A549 (cell line): ENCODE measurements at regions not wholly inside any gene's neighbourhood (a gene's known extent, or its start where the extent isn't known, plus 50 kb on each side); places are given as distances from the start of the nearest gene placed in this dataset.

ENCODE experiments used
- ATAC-seq, 2 experiments: fragments of 200-7000 bp in 1 of 2; fragments of >200 bp in 1 of 2; cut with Nextera tagmentation in 1 of 2; cut with Tn5 transposase in 1 of 2; 3 replicates each; pipeline versions ENCODE4 v1.8.0 to v1.9.1; 2018 to 2020; ENCODE audit warnings: mild to moderate bottlenecking in 1 of 2, moderate library complexity in 1 of 2
- CTCF ChIA-PET: fragments of 300-600 bp; sonication (Branson Sonifier 250); formaldehyde crosslinking; extraction: SDS; loops from one replicate; lab custom pipeline; 2021; ENCODE audit warnings: antibody characterized with exemption, inconsistent platforms; lab: Yijun Ruan, JAX
- POLR2A ChIA-PET: fragments of 350-600 bp; formaldehyde crosslinking; extraction: SDS; loops from one replicate; lab custom pipeline; 2021; ENCODE audit warnings: antibody characterized with exemption, inconsistent platforms; lab: Yijun Ruan, JAX
- DNase-seq, 2 experiments: peaks; one replicate each; pipeline versions ENCODE4 v3.0.0 to v3.0.0-alpha.2; 2011 to 2016; ENCODE audit warnings: low read depth in 1 of 2, low spot score in 1 of 2
- FAIRE-seq: peaks from 2 replicates; lab custom pipeline; 2011; peaks lifted over from hg19 to GRCh38; lab: Jason Lieb, UNC
- H3K27ac ChIP-seq, 2 experiments: fragments of >200 bp; sonication (Bioruptor Twin); formaldehyde crosslinking; 3 replicates each; pipeline ENCODE4 v1.5.1; 2016 to 2017
- H3K4me1 ChIP-seq: fragments of >200 bp; sonication (Bioruptor Twin); formaldehyde crosslinking; 3 replicates; pipeline ENCODE4 v1.6.1; 2016
- H3K4me2 ChIP-seq: fragments of >200 bp; sonication (Bioruptor Twin); formaldehyde crosslinking; 3 replicates; pipeline ENCODE4 v1.6.1; 2016
- H3K4me3 ChIP-seq: fragments of >200 bp; sonication (Bioruptor Twin); formaldehyde crosslinking; 3 replicates; pipeline ENCODE4 v1.5.1; 2016
- H3K9me3 ChIP-seq: fragments of >200 bp; sonication (Bioruptor Twin); formaldehyde crosslinking; 3 replicates; pipeline ENCODE4 v1.6.1; 2016
- ATOH8 ChIP-seq: fragments of 250-450 bp; sonication (Bioruptor Pico); IDR thresholded peaks from 2 replicates; pipeline ENCODE4 v1.5.0; 2020; ENCODE audit warnings: low read depth, mild to moderate bottlenecking, moderate library complexity
- BCL3 ChIP-seq: fragments of >200 bp; sonication (Bioruptor Twin); formaldehyde crosslinking; IDR thresholded peaks from 3 replicates; pipeline ENCODE4 v1.6.1; 2016
- CEBPB ChIP-seq, 2 experiments: fragments of >200 bp in 1 of 2; sonication (Bioruptor Twin) in 1 of 2; formaldehyde crosslinking in 1 of 2; IDR thresholded peaks; 2 replicates each; pipeline ENCODE4 v1.6.1; 2012 to 2016
- CTCF ChIP-seq: fragments of >200 bp; sonication (Bioruptor Twin); formaldehyde crosslinking; IDR thresholded peaks from 3 replicates; pipeline ENCODE4 v1.5.1; 2016
- EHMT2 ChIP-seq: fragments of 200-600 bp; sonication (generic); IDR thresholded peaks from 2 replicates; pipeline ENCODE4 v1.6.1; 2016; ENCODE audit warnings: antibody characterized with exemption, low read depth, mild to moderate bottlenecking, moderate library complexity
- FOSL2 ChIP-seq, 2 experiments: fragments of 450-650 bp in 1 of 2; fragments of >200 bp in 1 of 2; sonication (Bioruptor Twin) in 1 of 2; formaldehyde crosslinking; IDR thresholded peaks; 2 replicates each; pipeline versions ENCODE4 v1.5.0 to v1.6.1; 2016 to 2020; ENCODE audit warnings: mild to moderate bottlenecking in 1 of 2, moderate library complexity in 1 of 2
- FOXS1 ChIP-seq: fragments of 250-450 bp; sonication (Bioruptor Pico); IDR thresholded peaks from 2 replicates; pipeline ENCODE4 v1.5.0; 2020; ENCODE audit warnings: mild to moderate bottlenecking, moderate library complexity
- HMGXB4 ChIP-seq: fragments of 250-450 bp; sonication (Bioruptor Pico); IDR thresholded peaks from 2 replicates; pipeline ENCODE4 v1.5.0; 2021; ENCODE audit warnings: mild to moderate bottlenecking, moderate library complexity, borderline replicate concordance
- HOXB13 ChIP-seq: fragments of 250-450 bp; sonication (Bioruptor Pico); IDR thresholded peaks from 2 replicates; pipeline ENCODE4 v1.5.0; 2020; ENCODE audit warnings: low read depth, mild to moderate bottlenecking, moderate library complexity
- HOXB5 ChIP-seq: fragments of 250-450 bp; sonication (Bioruptor Pico); IDR thresholded peaks from 2 replicates; pipeline ENCODE4 v1.5.0; 2020; ENCODE audit warnings: mild to moderate bottlenecking, moderate library complexity
- JUNB ChIP-seq: fragments of >200 bp; sonication (Bioruptor Twin); formaldehyde crosslinking; IDR thresholded peaks from 2 replicates; pipeline ENCODE4 v1.6.1; 2016
- KDM5A ChIP-seq: fragments of 200-600 bp; sonication (generic); IDR thresholded peaks from 2 replicates; pipeline ENCODE4 v1.6.1; 2016; ENCODE audit warnings: antibody characterized with exemption, mild to moderate bottlenecking
- MAX ChIP-seq: IDR thresholded peaks from 2 replicates; pipeline ENCODE4 v1.6.1; 2012
- MAZ ChIP-seq: fragments of 150-350 bp; IDR thresholded peaks from 2 replicates; pipeline ENCODE4 v1.6.1; 2014; ENCODE audit warnings: antibody characterized with exemption, low read depth, low read length, borderline replicate concordance
- PBX3 ChIP-seq: IDR thresholded peaks from 2 replicates; pipeline ENCODE4 v1.6.1; 2012
- POLR2A ChIP-seq: IDR thresholded peaks from 2 replicates; pipeline ENCODE4 v1.6.1; 2012; ENCODE audit warnings: mild to moderate bottlenecking, low read length
- RAD21 ChIP-seq, 2 experiments: fragments of >200 bp in 1 of 2; sonication (Bioruptor Twin) in 1 of 2; formaldehyde crosslinking in 1 of 2; IDR thresholded peaks in 1 of 2; conservative IDR thresholded peaks in 1 of 2; 2 replicates in 1 of 2; 3 replicates in 1 of 2; pipeline ENCODE4 v1.6.1; 2012 to 2018; ENCODE audit warnings: inconsistent platforms in 1 of 2
- REST ChIP-seq: fragments of 200-600 bp; sonication (generic); IDR thresholded peaks from 2 replicates; pipeline ENCODE4 v1.6.1; 2016; ENCODE audit warnings: antibody characterized with exemption, mild to moderate bottlenecking, moderate library complexity
- RFX5 ChIP-seq: fragments of 450-650 bp; IDR thresholded peaks from 2 replicates; pipeline ENCODE4 v1.7.1; 2014; ENCODE audit warnings: antibody characterized with exemption, mild to moderate bottlenecking, moderate library complexity
- RNF2 ChIP-seq: fragments of 200-600 bp; sonication (generic); IDR thresholded peaks from 2 replicates; pipeline ENCODE4 v1.6.1; 2016; ENCODE audit warnings: low read depth, mild to moderate bottlenecking, antibody characterized with exemption, moderate library complexity, borderline replicate concordance
- TP53 ChIP-seq: fragments of 250-450 bp; sonication (Bioruptor Pico); IDR thresholded peaks from 2 replicates; pipeline ENCODE4 v1.5.0; 2021; ENCODE audit warnings: mild to moderate bottlenecking, moderate library complexity
- WGBS: methylation state at CpG from one replicate; pipeline ENCODE4 v1.1.6; 2017; ENCODE audit errors: missing lambda C conversion rate; 5-methylcytosine and 5-hydroxymethylcytosine counted together

GRCh38 chrX:6961286-6962005 is 186.1 kb upstream of the STS start:
- H3K9me3 ChIP-seq, result no peaks in the 10 kb centered on the region
- CTCF ChIA-PET, result no interaction called here
- TF ChIP-seq KDM5A, result no peak
- no peak for TF ChIP-seq MAX
- TF ChIP-seq HOXB5 (CRISPR knock-in tag), result no peak
- no peak for TF ChIP-seq BCL3
- TF ChIP-seq FOSL2 (IDR thresholded peaks at IDR 0.05), result no peak
- no peak for TF ChIP-seq FOSL2 (CRISPR knock-in tag; IDR thresholded peaks at IDR 0.05)
- TF ChIP-seq RFX5, result no peak
- no peak for TF ChIP-seq FOXS1 (CRISPR knock-in tag)
- no peaks in the 10 kb centered on the region for H3K4me1 ChIP-seq
- DNase-seq (no peak), ATAC-seq (no peak), FAIRE-seq (peak; percentile 79)
- H3K4me3 ChIP-seq, result no peak overlapping the region
- no peak overlapping the region for H3K4me2 ChIP-seq
- POLR2A ChIA-PET, result no interaction called here
- WGBS, result 0% methylated on average over 2 of the region's 2 CpGs
- no peak overlapping the region for H3K27ac ChIP-seq

GRCh38 chrX:6959006-6959405 is 188.5 kb upstream of the STS start:
- DNase-seq (no peak), ATAC-seq (no peak), FAIRE-seq (no peak)
- H3K4me3 ChIP-seq, result no peak overlapping the region
- no peak overlapping the region for H3K4me2 ChIP-seq
- no peaks in the 10 kb centered on the region for H3K4me1 ChIP-seq
- H3K9me3 ChIP-seq, result no peaks in the 10 kb centered on the region
- no peak overlapping the region for H3K27ac ChIP-seq
- TF ChIP-seq HMGXB4 (CRISPR knock-in tag), result no peak
- TF ChIP-seq HOXB13 (CRISPR knock-in tag), result no peak
- TF ChIP-seq PBX3, result no peak
- no peak for TF ChIP-seq TP53 (CRISPR knock-in tag)
- TF ChIP-seq EHMT2, result no peak
- no peak for TF ChIP-seq REST
- no peak for TF ChIP-seq CEBPB (IDR thresholded peaks at IDR 0.05)
- TF ChIP-seq RNF2, result no peak
- TF ChIP-seq KDM5A, result no peak
- no peak for TF ChIP-seq MAZ
- no peak for TF ChIP-seq JUNB
- TF ChIP-seq ATOH8 (CRISPR knock-in tag), result no peak
- TF ChIP-seq RAD21 (conservative IDR thresholded peaks at IDR 0.05 in 1 of 2, IDR thresholded peaks at IDR 0.05 in 1 of 2), result no peak
- no peak for TF ChIP-seq MAX
- no peak for TF ChIP-seq POLR2A
- TF ChIP-seq CTCF, result no peak
- TF ChIP-seq, all 56 proteins: peak for 0
- CTCF ChIA-PET, result no interaction called here
- POLR2A ChIA-PET, result no interaction called here
